WTC11 (cell line): ENCODE measurements at regions not wholly inside any gene's neighbourhood (a gene's known extent, or its start where the extent isn't known, plus 50 kb on each side); places are given as distances from the start of the nearest gene placed in this dataset.

Experiments
- CREB1 ChIP-seq: sonication (generic); formaldehyde crosslinking; IDR thresholded peaks from 2 replicates; pipeline ENCODE4 v1.8.0; 2023; ENCODE audit warnings: mild to moderate bottlenecking, missing genetic modification reagents
- NR1H2 ChIP-seq: sonication (generic); formaldehyde crosslinking; IDR thresholded peaks from 2 replicates; pipeline ENCODE4 v1.9.0; 2021; ENCODE audit warnings: mild to moderate bottlenecking, moderate library complexity, missing genetic modification reagents
- ZNF263 ChIP-seq: sonication (generic); formaldehyde crosslinking; IDR thresholded peaks from 2 replicates; pipeline ENCODE4 v1.8.1; 2022; ENCODE audit warnings: low read depth, mild to moderate bottlenecking, moderate library complexity, missing genetic modification reagents
- ZNF416 ChIP-seq: fragments of 250-450 bp; sonication (Bioruptor Pico); IDR thresholded peaks from 2 replicates; pipeline ENCODE4 v1.9.0; 2021; ENCODE audit warnings: mild to moderate bottlenecking, inconsistent platforms
- TF ChIP-seq, protein P1 (sequence below): fragments of 200-600 bp; IDR thresholded peaks from 2 replicates; pipeline ENCODE4 v1.8.0; 2022; ENCODE audit warnings: antibody characterized with exemption
- TF ChIP-seq, protein P2 (sequence below): sonication (generic); formaldehyde crosslinking; IDR thresholded peaks from 2 replicates; pipeline ENCODE4 v1.8.0; 2022; ENCODE audit warnings: mild to moderate bottlenecking, missing genetic modification reagents
- TF ChIP-seq, protein P3 (sequence below): sonication (generic); formaldehyde crosslinking; IDR thresholded peaks from 2 replicates; pipeline ENCODE4 v1.8.1; 2022; ENCODE audit warnings: mild to moderate bottlenecking, missing genetic modification reagents, moderate library complexity, borderline replicate concordance
- TF ChIP-seq, protein P4 (sequence below): sonication (generic); formaldehyde crosslinking; IDR thresholded peaks from 2 replicates; pipeline ENCODE4 v1.8.1; 2023; ENCODE audit warnings: mild to moderate bottlenecking, missing genetic modification reagents
- TF ChIP-seq, protein P5 (sequence below): sonication (generic); formaldehyde crosslinking; IDR thresholded peaks from 2 replicates; pipeline ENCODE4 v1.8.1; 2023; ENCODE audit warnings: mild to moderate bottlenecking, missing genetic modification reagents, moderate library complexity

DNA sequence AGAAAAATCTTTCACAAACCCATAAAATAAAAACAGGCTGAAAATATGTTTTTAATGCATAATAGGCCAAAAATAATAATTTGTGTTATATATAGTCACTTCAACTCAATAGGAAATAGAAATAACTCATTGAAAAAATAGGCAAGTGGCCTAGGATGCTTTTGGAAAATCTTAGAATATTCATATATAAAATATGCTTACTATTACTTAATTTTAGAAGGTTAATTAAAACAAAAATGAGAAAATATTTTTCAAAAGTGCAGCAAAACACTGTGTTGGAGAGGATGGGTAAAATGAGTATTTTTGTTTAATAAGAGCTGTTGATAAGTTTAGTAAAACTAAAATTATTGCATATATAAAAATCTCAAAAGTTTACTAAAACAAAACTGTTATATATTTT, 308.0 kb upstream of the ATXN7L3B start:
- TF ChIP-seq, protein P1, sequence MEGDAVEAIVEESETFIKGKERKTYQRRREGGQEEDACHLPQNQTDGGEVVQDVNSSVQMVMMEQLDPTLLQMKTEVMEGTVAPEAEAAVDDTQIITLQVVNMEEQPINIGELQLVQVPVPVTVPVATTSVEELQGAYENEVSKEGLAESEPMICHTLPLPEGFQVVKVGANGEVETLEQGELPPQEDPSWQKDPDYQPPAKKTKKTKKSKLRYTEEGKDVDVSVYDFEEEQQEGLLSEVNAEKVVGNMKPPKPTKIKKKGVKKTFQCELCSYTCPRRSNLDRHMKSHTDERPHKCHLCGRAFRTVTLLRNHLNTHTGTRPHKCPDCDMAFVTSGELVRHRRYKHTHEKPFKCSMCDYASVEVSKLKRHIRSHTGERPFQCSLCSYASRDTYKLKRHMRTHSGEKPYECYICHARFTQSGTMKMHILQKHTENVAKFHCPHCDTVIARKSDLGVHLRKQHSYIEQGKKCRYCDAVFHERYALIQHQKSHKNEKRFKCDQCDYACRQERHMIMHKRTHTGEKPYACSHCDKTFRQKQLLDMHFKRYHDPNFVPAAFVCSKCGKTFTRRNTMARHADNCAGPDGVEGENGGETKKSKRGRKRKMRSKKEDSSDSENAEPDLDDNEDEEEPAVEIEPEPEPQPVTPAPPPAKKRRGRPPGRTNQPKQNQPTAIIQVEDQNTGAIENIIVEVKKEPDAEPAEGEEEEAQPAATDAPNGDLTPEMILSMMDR, result no peak
- TF ChIP-seq, protein P2, sequence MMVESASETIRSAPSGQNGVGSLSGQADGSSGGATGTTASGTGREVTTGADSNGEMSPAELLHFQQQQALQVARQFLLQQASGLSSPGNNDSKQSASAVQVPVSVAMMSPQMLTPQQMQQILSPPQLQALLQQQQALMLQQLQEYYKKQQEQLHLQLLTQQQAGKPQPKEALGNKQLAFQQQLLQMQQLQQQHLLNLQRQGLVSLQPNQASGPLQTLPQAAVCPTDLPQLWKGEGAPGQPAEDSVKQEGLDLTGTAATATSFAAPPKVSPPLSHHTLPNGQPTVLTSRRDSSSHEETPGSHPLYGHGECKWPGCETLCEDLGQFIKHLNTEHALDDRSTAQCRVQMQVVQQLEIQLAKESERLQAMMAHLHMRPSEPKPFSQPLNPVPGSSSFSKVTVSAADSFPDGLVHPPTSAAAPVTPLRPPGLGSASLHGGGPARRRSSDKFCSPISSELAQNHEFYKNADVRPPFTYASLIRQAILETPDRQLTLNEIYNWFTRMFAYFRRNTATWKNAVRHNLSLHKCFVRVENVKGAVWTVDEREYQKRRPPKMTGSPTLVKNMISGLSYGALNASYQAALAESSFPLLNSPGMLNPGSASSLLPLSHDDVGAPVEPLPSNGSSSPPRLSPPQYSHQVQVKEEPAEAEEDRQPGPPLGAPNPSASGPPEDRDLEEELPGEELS, result no peak
- TF ChIP-seq ZNF263 (CRISPR knock-in tag) (no peak), ZNF416 (CRISPR knock-in tag) (no peak), CREB1 (no peak), NR1H2 (CRISPR knock-in tag) (no peak)
- TF ChIP-seq, protein P3, sequence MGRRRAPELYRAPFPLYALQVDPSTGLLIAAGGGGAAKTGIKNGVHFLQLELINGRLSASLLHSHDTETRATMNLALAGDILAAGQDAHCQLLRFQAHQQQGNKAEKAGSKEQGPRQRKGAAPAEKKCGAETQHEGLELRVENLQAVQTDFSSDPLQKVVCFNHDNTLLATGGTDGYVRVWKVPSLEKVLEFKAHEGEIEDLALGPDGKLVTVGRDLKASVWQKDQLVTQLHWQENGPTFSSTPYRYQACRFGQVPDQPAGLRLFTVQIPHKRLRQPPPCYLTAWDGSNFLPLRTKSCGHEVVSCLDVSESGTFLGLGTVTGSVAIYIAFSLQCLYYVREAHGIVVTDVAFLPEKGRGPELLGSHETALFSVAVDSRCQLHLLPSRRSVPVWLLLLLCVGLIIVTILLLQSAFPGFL (CRISPR knock-in tag), result no peak
- TF ChIP-seq, protein P4, sequence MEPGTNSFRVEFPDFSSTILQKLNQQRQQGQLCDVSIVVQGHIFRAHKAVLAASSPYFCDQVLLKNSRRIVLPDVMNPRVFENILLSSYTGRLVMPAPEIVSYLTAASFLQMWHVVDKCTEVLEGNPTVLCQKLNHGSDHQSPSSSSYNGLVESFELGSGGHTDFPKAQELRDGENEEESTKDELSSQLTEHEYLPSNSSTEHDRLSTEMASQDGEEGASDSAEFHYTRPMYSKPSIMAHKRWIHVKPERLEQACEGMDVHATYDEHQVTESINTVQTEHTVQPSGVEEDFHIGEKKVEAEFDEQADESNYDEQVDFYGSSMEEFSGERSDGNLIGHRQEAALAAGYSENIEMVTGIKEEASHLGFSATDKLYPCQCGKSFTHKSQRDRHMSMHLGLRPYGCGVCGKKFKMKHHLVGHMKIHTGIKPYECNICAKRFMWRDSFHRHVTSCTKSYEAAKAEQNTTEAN (CRISPR knock-in tag), result no peak
- TF ChIP-seq, protein P5, sequence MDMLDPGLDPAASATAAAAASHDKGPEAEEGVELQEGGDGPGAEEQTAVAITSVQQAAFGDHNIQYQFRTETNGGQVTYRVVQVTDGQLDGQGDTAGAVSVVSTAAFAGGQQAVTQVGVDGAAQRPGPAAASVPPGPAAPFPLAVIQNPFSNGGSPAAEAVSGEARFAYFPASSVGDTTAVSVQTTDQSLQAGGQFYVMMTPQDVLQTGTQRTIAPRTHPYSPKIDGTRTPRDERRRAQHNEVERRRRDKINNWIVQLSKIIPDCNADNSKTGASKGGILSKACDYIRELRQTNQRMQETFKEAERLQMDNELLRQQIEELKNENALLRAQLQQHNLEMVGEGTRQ, result no peak
